ENCODE measurements at regions not wholly inside any gene's neighbourhood (a gene's known extent, or its start where the extent isn't known, plus 50 kb on each side); places are given as distances from the start of the nearest gene placed in this dataset.
"Not testable (repeated sequence)": the region's sequence is repeated elsewhere in the genome, so short reads cannot be mapped to it uniquely, and the experiment has no call there.

DNA sequence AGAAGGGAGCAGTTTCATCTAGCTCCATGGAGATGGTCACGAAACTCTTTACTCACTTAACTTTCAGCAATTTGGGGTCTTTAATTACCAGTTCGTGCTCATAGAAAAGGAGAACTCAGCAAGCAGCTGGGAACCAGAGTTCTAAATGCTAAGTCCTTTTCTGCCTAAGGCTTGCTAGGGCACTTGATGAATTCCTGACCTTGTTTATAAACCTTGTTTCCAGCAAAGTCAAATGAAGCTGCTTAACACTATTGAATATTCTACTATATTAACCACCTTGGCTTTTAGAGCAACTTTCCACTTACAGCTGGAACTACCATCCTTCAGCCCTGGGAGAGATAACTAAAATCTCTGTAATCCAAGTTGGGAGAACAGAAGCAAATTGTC lies 79.5 kb upstream of the TSC22D2 start:
- H3K9me3 ChIP-seq = no peaks in the 10 kb centered on the region
- DNase-seq (ENCODE audit: low spot score) = no peak
- no peaks in the 10 kb centered on the region for H3K27me3 ChIP-seq (replicated peaks; ENCODE audit: insufficient read depth)
- no peak overlapping the region for H3K27ac ChIP-seq
- no peaks in the 10 kb centered on the region for H3K36me3 ChIP-seq
- no peak for ATAC-seq (ENCODE audit: insufficient number of reproducible peaks, low FRiP score, low read depth)
- TF ChIP-seq CTCF (IDR thresholded peaks at IDR 0.05) = no peak
- H3K4me1 ChIP-seq (ENCODE audit: control insufficient read depth in 1 of 2, low read depth in 2 of 2) = no peaks in the 10 kb centered on the region
- no peak overlapping the region for H3K4me3 ChIP-seq

DNA sequence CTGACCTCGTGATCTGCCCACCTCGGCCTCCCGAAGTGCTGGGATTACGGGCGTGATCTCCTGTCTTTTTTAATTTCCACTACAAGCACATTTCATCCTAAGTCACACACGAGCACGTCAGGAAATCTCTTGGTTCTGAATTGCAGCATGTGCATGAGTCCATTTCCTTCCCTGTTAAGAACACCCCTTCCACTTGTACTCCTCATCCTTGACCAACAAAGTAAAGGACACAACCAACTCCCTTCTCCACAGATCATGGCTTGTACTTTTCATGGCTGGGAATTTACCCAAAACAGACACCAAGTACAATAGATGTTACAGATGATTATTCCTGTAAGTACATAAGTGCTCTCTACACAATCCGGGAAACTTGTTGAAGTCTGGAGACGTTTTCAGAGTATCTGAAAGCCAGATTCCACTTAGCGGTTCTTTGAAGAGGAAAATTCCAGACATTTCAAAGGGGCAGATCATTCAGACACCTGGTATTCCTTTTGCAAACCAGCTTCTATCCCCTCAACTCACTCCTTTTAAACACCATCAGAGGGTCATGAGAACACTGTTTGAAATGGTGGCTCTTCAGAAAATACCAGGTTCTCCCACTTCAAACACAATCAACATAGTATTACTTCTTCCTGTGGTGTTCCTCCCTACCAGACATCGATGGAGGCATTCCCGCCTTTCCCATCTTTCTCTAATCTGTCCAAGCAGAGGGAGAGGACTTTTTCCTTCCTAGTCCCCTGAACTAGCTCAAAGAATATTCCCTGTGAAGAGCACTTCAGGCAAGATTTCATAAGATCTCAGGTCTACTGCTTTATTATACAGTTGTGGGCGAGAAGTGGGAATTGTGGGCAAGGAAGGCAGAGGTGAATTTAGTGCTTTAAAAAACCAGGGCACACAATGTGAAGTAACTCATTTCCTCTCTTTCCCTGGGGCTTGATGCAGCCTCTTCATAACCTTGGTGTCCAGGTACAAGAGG lies 80.1 kb upstream of the TSC22D2 start:
- Histone ChIP-seq H3K4me3 (no peak overlapping the region), H3K4me1 (ENCODE audit: control insufficient read depth in 1 of 2, low read depth in 2 of 2) (no peaks in the 10 kb centered on the region), H3K36me3 (no peaks in the 10 kb centered on the region), H3K27ac (no peak overlapping the region), H3K9me3 (no peaks in the 10 kb centered on the region), H3K27me3 (replicated peaks; ENCODE audit: insufficient read depth) (no peaks in the 10 kb centered on the region)
- no peak for DNase-seq (ENCODE audit: low spot score)
- no peak for ATAC-seq (ENCODE audit: insufficient number of reproducible peaks, low FRiP score, low read depth)
- TF ChIP-seq CTCF (IDR thresholded peaks at IDR 0.05) = no peak

DNA sequence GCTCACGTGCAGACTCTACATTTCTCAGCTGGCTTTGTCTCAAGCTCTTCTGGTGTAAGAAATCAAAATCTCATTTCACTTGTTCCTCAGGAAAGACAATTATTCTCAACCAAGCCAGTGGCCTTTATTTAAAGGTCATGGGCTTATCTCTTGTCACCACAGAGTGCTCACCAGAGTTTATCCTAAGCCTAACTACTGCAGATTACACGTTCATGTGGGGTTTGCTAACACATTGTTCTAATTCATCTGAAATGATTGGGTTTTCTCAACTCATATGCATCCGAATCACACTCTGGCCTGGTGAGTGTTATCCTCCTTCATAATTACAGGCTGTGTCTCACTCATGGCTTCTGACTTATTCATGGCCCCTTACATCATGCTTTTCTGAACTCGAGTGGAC lies 83.3 kb upstream of the TSC22D2 start:
- no peak overlapping the region for H3K27ac ChIP-seq
- peaks cover 0 to 6% of the 10 kb centered on the region in 2 donors for H3K4me1 ChIP-seq (ENCODE audit: control insufficient read depth in 1 of 2, low read depth in 2 of 2)
- H3K36me3 ChIP-seq = no peaks in the 10 kb centered on the region
- H3K4me3 ChIP-seq = no peak overlapping the region
- ATAC-seq (ENCODE audit: insufficient number of reproducible peaks, low FRiP score, low read depth) = no peak
- TF ChIP-seq CTCF (IDR thresholded peaks at IDR 0.05) = no peak
- no peak for DNase-seq (ENCODE audit: low spot score)
- H3K27me3 ChIP-seq (replicated peaks; ENCODE audit: insufficient read depth) = no peaks in the 10 kb centered on the region
- no peaks in the 10 kb centered on the region for H3K9me3 ChIP-seq

DNA sequence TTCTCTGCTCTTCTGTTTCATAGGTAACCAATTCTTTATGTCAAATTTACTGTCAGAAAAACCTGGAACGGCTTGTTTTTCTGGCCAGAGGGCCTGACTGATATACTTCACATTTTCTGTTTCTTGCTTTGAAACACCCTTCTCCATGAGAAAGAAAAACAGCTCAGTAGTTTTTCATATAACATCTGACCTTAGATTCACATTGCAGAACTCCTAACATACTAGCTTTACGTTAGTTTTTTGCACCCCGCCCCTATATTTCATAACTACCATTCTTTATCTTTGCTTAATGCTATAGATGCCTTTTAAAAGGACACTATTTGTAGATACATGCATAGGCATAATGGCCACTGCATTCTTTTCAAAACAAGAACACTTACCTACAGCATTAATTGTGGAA lies 83.9 kb upstream of the TSC22D2 start:
- DNase-seq (ENCODE audit: low spot score) (no peak), ATAC-seq (ENCODE audit: insufficient number of reproducible peaks, low FRiP score, low read depth) (no peak)
- Histone ChIP-seq H3K27me3 (replicated peaks; ENCODE audit: insufficient read depth) (no peaks in the 10 kb centered on the region), H3K36me3 (no peaks in the 10 kb centered on the region), H3K4me3 (no peak overlapping the region), H3K27ac (no peak overlapping the region), H3K9me3 (no peaks in the 10 kb centered on the region), H3K4me1 (ENCODE audit: control insufficient read depth in 1 of 2, low read depth in 2 of 2) (peaks cover 0 to 6% of the 10 kb centered on the region in 2 donors)
- TF ChIP-seq CTCF (IDR thresholded peaks at IDR 0.05) = no peak

- ATAC-seq (ENCODE audit: insufficient number of reproducible peaks, low FRiP score, low read depth) = no peak
Observed at GRCh38 chr3:150323770-150324169, 84.3 kb upstream of the TSC22D2 start.

GRCh38 chr3:150323091-150323490 lies 85.0 kb upstream of the TSC22D2 start:
- not testable (repeated sequence) for H3K27me3 ChIP-seq (replicated peaks; ENCODE audit: insufficient read depth); DNase-seq (ENCODE audit: low spot score); ATAC-seq (ENCODE audit: insufficient number of reproducible peaks, low FRiP score, low read depth); H3K27ac ChIP-seq; H3K9me3 ChIP-seq; H3K4me3 ChIP-seq; H3K36me3 ChIP-seq; H3K4me1 ChIP-seq (ENCODE audit: control insufficient read depth in 1 of 2, low read depth in 2 of 2)

More at GRCh38 chr3:150323770-150324169, 84.3 kb upstream of the TSC22D2 start:
- H3K27me3 ChIP-seq (replicated peaks; ENCODE audit: insufficient read depth) = no peaks in the 10 kb centered on the region
- peaks cover 0 to 6% of the 10 kb centered on the region in 2 donors for H3K4me1 ChIP-seq (ENCODE audit: control insufficient read depth in 1 of 2, low read depth in 2 of 2)
- H3K4me3 ChIP-seq = no peak overlapping the region
- no peak for DNase-seq (ENCODE audit: low spot score)
- H3K9me3 ChIP-seq = no peaks in the 10 kb centered on the region
- no peaks in the 10 kb centered on the region for H3K36me3 ChIP-seq
- H3K27ac ChIP-seq = no peak overlapping the region
- no peak for TF ChIP-seq CTCF (IDR thresholded peaks at IDR 0.05)

DNA sequence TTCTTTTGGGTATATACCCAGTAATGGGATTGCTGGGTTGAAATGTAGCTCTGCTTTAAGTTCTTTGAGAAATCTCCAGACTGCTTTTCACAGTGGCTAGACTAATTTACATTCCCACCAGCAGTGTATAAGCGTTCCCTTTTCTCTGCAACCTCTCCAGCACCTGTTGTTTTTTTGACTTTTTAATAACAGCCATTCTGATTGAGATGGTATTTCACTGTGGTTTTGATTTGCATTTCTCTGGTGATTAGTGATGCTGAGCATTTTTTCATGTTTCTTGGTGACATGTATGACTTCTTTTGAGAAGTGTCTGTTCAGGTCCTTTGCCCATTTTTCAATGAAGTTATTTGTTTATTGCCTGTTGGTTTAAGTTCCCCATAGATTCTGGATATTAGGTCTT lies 87.1 kb upstream of the TSC22D2 start:
- not testable (repeated sequence) for H3K4me1 ChIP-seq (ENCODE audit: control insufficient read depth in 1 of 2, low read depth in 2 of 2); H3K4me3 ChIP-seq; H3K36me3 ChIP-seq; ATAC-seq (ENCODE audit: insufficient number of reproducible peaks, low FRiP score, low read depth); H3K9me3 ChIP-seq; H3K27ac ChIP-seq; DNase-seq (ENCODE audit: low spot score); H3K27me3 ChIP-seq (replicated peaks; ENCODE audit: insufficient read depth)
